Liver (tissue), 7 donors: ENCODE measurements at regions not wholly inside any gene's neighbourhood (a gene's known extent, or its start where the extent isn't known, plus 50 kb on each side); places are given as distances from the start of the nearest gene placed in this dataset.

Experiments
- DNase-seq: peaks from one replicate; pipeline ENCODE4 v3.0.0-alpha.2; 2017; ENCODE audit warnings: low spot score
- H3K27ac ChIP-seq, 2 donors: one replicate each; pipeline ENCODE4 v1.7.0; 2013; ENCODE audit warnings: inconsistent platforms in 2 of 2, low read length in 2 of 2, control low read depth in 1 of 2, low read depth in 1 of 2, mild to moderate bottlenecking in 1 of 2
- H3K27me3 ChIP-seq, 4 donors: one replicate each; pipeline versions ENCODE4 v1.6.1 to v1.7.0; 2013; ENCODE audit warnings: low read length in 3 of 4, inconsistent platforms in 1 of 4, mild to moderate bottlenecking in 1 of 4, moderate library complexity in 1 of 4; ENCODE audit not compliant: control insufficient read depth in 4 of 4, insufficient read depth in 4 of 4
- H3K36me3 ChIP-seq, 4 donors: one replicate each; pipeline versions ENCODE4 v1.6.1 to v1.7.0; 2013; ENCODE audit warnings: low read length in 3 of 4, mild to moderate bottlenecking in 3 of 4, low read depth in 1 of 4, moderate library complexity in 1 of 4; ENCODE audit not compliant: control insufficient read depth in 4 of 4, insufficient read depth in 3 of 4
- H3K4me1 ChIP-seq, 4 donors: one replicate each; pipeline versions ENCODE4 v1.6.1 to v1.7.0; 2013; ENCODE audit warnings: low read length in 3 of 4, mild to moderate bottlenecking in 3 of 4, moderate library complexity in 1 of 4; ENCODE audit not compliant: control insufficient read depth in 4 of 4, insufficient read depth in 4 of 4
- H3K4me3 ChIP-seq, 3 donors: one replicate each; pipeline versions ENCODE4 v1.6.1 to v1.7.0; 2013; ENCODE audit warnings: low read length in 3 of 3, control low read depth in 1 of 3, low read depth in 1 of 3, mild to moderate bottlenecking in 1 of 3
- H3K9ac ChIP-seq, 2 donors: one replicate each; pipeline ENCODE4 v1.7.0; 2013; ENCODE audit warnings: low read length in 2 of 2, mild to moderate bottlenecking in 2 of 2, moderate library complexity in 2 of 2, control low read depth in 1 of 2, low read depth in 1 of 2
- H3K9me3 ChIP-seq, 4 donors: one replicate each; pipeline versions ENCODE4 v1.6.1 to v1.7.0; 2013; ENCODE audit warnings: low read length in 3 of 4; ENCODE audit not compliant: control insufficient read depth in 4 of 4
- ATF3 ChIP-seq: IDR thresholded peaks from 2 replicates; pipeline ENCODE4 v1.6.1; 2016; ENCODE audit warnings: antibody characterized with exemption
- HNF4A ChIP-seq, 2 donors: conservative IDR thresholded peaks; 2 replicates each; pipeline ENCODE4 v1.6.1; 2016; ENCODE audit warnings: antibody characterized with exemption in 2 of 2, mild to moderate bottlenecking in 2 of 2
- JUND ChIP-seq, 2 donors: IDR thresholded peaks; 2 replicates each; pipeline ENCODE4 v1.6.1; 2016; ENCODE audit warnings: antibody characterized with exemption in 2 of 2
- MAX ChIP-seq: IDR thresholded peaks from 2 replicates; pipeline ENCODE4 v1.6.1; 2016; ENCODE audit warnings: antibody characterized with exemption
- REST ChIP-seq: IDR thresholded peaks from 2 replicates; pipeline ENCODE4 v1.6.1; 2016; ENCODE audit warnings: antibody characterized with exemption, mild to moderate bottlenecking
- RXRA ChIP-seq, 2 donors: IDR thresholded peaks; 2 replicates each; pipeline ENCODE4 v1.6.1; 2017 to 2018; ENCODE audit warnings: antibody characterized with exemption in 2 of 2, mild to moderate bottlenecking in 1 of 2
- SP1 ChIP-seq: IDR thresholded peaks from 2 replicates; pipeline ENCODE4 v1.6.1; 2018; ENCODE audit warnings: antibody characterized with exemption, mild to moderate bottlenecking
- TAF1 ChIP-seq: conservative IDR thresholded peaks from 2 replicates; pipeline ENCODE4 v1.6.1; 2016; ENCODE audit warnings: antibody characterized with exemption, mild to moderate bottlenecking
- YY1 ChIP-seq: IDR thresholded peaks from 2 replicates; pipeline ENCODE4 v1.6.1; 2016; ENCODE audit warnings: antibody characterized with exemption, mild to moderate bottlenecking
- ZBTB33 ChIP-seq: IDR thresholded peaks from 2 replicates; pipeline ENCODE4 v1.6.1; 2016; ENCODE audit warnings: antibody characterized with exemption
- WGBS: extraction: QIAGEN DNeasy Blood & Tissue Kit; methylation state at CpG from one replicate; pipeline ENCODE4 v1.1.7; 2013; 5-methylcytosine and 5-hydroxymethylcytosine counted together
- donor health status: healthy.
- donor health status: healthy.
- donor health status: healthy.
- donor health status: healthy.

- H3K27ac ChIP-seq, result no peak overlapping the region
- no peaks in the 10 kb centered on the region for H3K9me3 ChIP-seq
- no peaks in the 10 kb centered on the region for H3K36me3 ChIP-seq
- no peak overlapping the region for H3K9ac ChIP-seq
- TF ChIP-seq MAX (no peak), ZBTB33 (no peak), SP1 (no peak), TAF1 (no peak), YY1 (no peak), REST (no peak), JUND (IDR thresholded peaks at IDR 0.05) (no peak), ATF3 (no peak), HNF4A (conservative IDR thresholded peaks at IDR 0.05) (no peak)
- no peaks in the 10 kb centered on the region for H3K4me1 ChIP-seq
- no peak overlapping the region for H3K4me3 ChIP-seq
- 85% methylated on average over 7 of the region's 7 CpGs for WGBS
- H3K27me3 ChIP-seq, result no peaks in the 10 kb centered on the region
- no peak for DNase-seq
These were observed 231.3 kb downstream of the KLF13 start for GRCh38 chr15:31557899-31558298.

GRCh38 chr15:31558840-31559239, 232.2 kb downstream of the KLF13 start:
- no peaks in the 10 kb centered on the region for H3K9me3 ChIP-seq
- H3K36me3 ChIP-seq, result no peaks in the 10 kb centered on the region
- WGBS, result 95% methylated on average over 12 of the region's 12 CpGs
- H3K27me3 ChIP-seq, result no peaks in the 10 kb centered on the region
- no peak for DNase-seq
- H3K4me3 ChIP-seq, result no peak overlapping the region
- TF ChIP-seq JUND (IDR thresholded peaks at IDR 0.05) (no peak), HNF4A (conservative IDR thresholded peaks at IDR 0.05) (no peak), RXRA (IDR thresholded peaks at IDR 0.05) (no peak), ZBTB33 (no peak), SP1 (no peak)
- no peak overlapping the region for H3K9ac ChIP-seq
- H3K27ac ChIP-seq, result no peak overlapping the region
- H3K4me1 ChIP-seq, result no peaks in the 10 kb centered on the region
